Panc1 (cell line): ENCODE measurements at regions not wholly inside any gene's neighbourhood (a gene's known extent, or its start where the extent isn't known, plus 50 kb on each side); places are given as distances from the start of the nearest gene placed in this dataset.

ENCODE experiments used
- ATAC-seq: fragments of 200-7000 bp; cut with Tn5 transposase; 2 replicates; pipeline ENCODE4 v1.9.1; 2020; ENCODE audit warnings: mild to moderate bottlenecking, moderate library complexity
- BruUV-seq: library from RNA; stranded (reverse); fragments of 400-500 nt; replicated peaks from 2 replicates; lab custom pipeline; 2021; lab: Mats Ljungman, UMichigan
- CTCF ChIA-PET: fragments of 300-600 bp; sonication (Branson Sonifier 250); formaldehyde crosslinking; loops from one replicate; lab custom pipeline; 2022; ENCODE audit warnings: antibody characterized with exemption; lab: Charles Lee
- POLR2A ChIA-PET: fragments of 300-600 bp; sonication (Branson Sonifier 250); formaldehyde crosslinking; loops from one replicate; lab custom pipeline; 2022; ENCODE audit warnings: antibody characterized with exemption; lab: Charles Lee
- DNase-seq: peaks from one replicate; pipeline ENCODE4 v3.0.0-alpha.2; 2010; ENCODE audit warnings: low read depth, low spot score
- H3K27ac ChIP-seq: 2 replicates; pipeline ENCODE4 v1.5.1; 2011; ENCODE audit warnings: mild to moderate bottlenecking, low read length, inconsistent platforms
- H3K27me3 ChIP-seq: fragments of 200-500 bp; sonication (Bioruptor generic); 2 replicates; pipeline ENCODE4 v1.6.0; 2014; ENCODE audit warnings: low read length, inconsistent platforms; ENCODE audit not compliant: control insufficient read depth, insufficient read depth
- H3K36me3 ChIP-seq: fragments of 200-500 bp; sonication (Bioruptor generic); 2 replicates; pipeline ENCODE4 v1.5.1; 2014; ENCODE audit warnings: inconsistent platforms, mild to moderate bottlenecking, low read length, moderate library complexity; ENCODE audit not compliant: control insufficient read depth, insufficient read depth
- H3K4me1 ChIP-seq: 2 replicates; pipeline ENCODE4 v1.5.1; 2011; ENCODE audit warnings: inconsistent platforms, mild to moderate bottlenecking, low read length, moderate library complexity; ENCODE audit not compliant: control insufficient read depth, insufficient read depth
- H3K4me3 ChIP-seq, 2 experiments: 2 replicates each; pipeline ENCODE4 v1.5.1; 2011 to 2012; ENCODE audit warnings: low read depth in 2 of 2, low read length in 2 of 2, mild to moderate bottlenecking in 2 of 2, inconsistent platforms in 1 of 2, moderate library complexity in 1 of 2
- H3K9me3 ChIP-seq: fragments of 200-500 bp; sonication (Bioruptor generic); 2 replicates; pipeline ENCODE4 v1.5.1; 2014; ENCODE audit warnings: low read depth, mild to moderate bottlenecking, inconsistent platforms, low read length, moderate library complexity; ENCODE audit not compliant: control insufficient read depth, insufficient read depth
- CTCF ChIP-seq: fragments of 450-650 bp; IDR thresholded peaks from 2 replicates; pipeline ENCODE4 v1.5.1; 2017; ENCODE audit warnings: mild to moderate bottlenecking
- POLR2AphosphoS5 ChIP-seq: IDR thresholded peaks from 2 replicates; pipeline ENCODE4 v1.6.1; 2012; ENCODE audit warnings: mild to moderate bottlenecking, low read depth, low read length, moderate library complexity
- REST ChIP-seq, 2 experiments: IDR thresholded peaks; 2 replicates each; pipeline ENCODE4 v1.6.1; 2011 to 2012; ENCODE audit warnings: low read depth in 2 of 2, control low read depth in 1 of 2, low read length in 1 of 2, mild to moderate bottlenecking in 1 of 2, moderate library complexity in 1 of 2; ENCODE audit not compliant: insufficient read depth in 1 of 2
- SIN3A ChIP-seq: IDR thresholded peaks from 2 replicates; pipeline ENCODE4 v1.6.1; 2012; ENCODE audit warnings: low read depth, mild to moderate bottlenecking, low read length, moderate library complexity, borderline replicate concordance; ENCODE audit not compliant: insufficient read depth
- TCF7L2 ChIP-seq: IDR thresholded peaks from 2 replicates; pipeline ENCODE4 v1.6.1; 2011; ENCODE audit warnings: mild to moderate bottlenecking, low read depth, low read length, inconsistent platforms
- in situ Hi-C: cut with HindIII; loops from 2 replicates; pipeline ENCODE4 v1.10.0; 2016; ENCODE audit warnings: low sequenced_read_pairs, low pct_unique_long_range_greater_than_20kb
- intact Hi-C: fragments of 100-400 bp; cut with micrococcal nuclease; formaldehyde crosslinking; loops from one replicate; pipeline ENCODE4 v1.10.0; 2022; ENCODE audit not compliant: unreplicated experiment

GRCh38 chr18:75762758-75763157 is 335.3 kb upstream of the SMIM21 start:
- CTCF ChIA-PET: no interaction called here
- intact Hi-C loops: loop anchor here (5.0 kb wide), 1 partner anchor 1565 kb away; no protein-coding TSS in a partner anchor
- ATAC-seq: no peak

GRCh38 chr18:75760208-75760607 is 332.7 kb upstream of the SMIM21 start:
- peaks cover 7% of the 10 kb centered on the region; the same call in 1 of the 2 replicates for H3K27me3 ChIP-seq
- no TSS peak for BruUV-seq
- H3K4me1 ChIP-seq: no peaks in the 10 kb centered on the region
- H3K9me3 ChIP-seq: no peaks in the 10 kb centered on the region
- no peak overlapping the region for H3K4me3 ChIP-seq
- intact Hi-C loops: loop anchor here (5.0 kb wide), 1 partner anchor 1563 kb away; no protein-coding TSS in a partner anchor
- CTCF ChIA-PET: no interaction called here
- no peak for DNase-seq
- no peaks in the 10 kb centered on the region for H3K36me3 ChIP-seq
- ATAC-seq: no peak
- TF ChIP-seq POLR2AphosphoS5: no peak
- no peak for TF ChIP-seq CTCF
- no peak for TF ChIP-seq SIN3A
- no peak for TF ChIP-seq REST (IDR thresholded peaks at IDR 0.05; ENCODE audit: insufficient read depth in 1 of 2, low read depth in 2 of 2, low read length in 1 of 2)
- TF ChIP-seq TCF7L2: no peak
- H3K27ac ChIP-seq: no peak overlapping the region
- in situ Hi-C loops: no loop called here
- POLR2A ChIA-PET: no interaction called here

More at GRCh38 chr18:75762758-75763157, 335.3 kb upstream of the SMIM21 start:
- BruUV-seq: no TSS peak
- TF ChIP-seq REST (IDR thresholded peaks at IDR 0.05; ENCODE audit: insufficient read depth in 1 of 2, low read depth in 2 of 2, low read length in 1 of 2) (no peak), POLR2AphosphoS5 (no peak), TCF7L2 (no peak), SIN3A (no peak), CTCF (no peak)
- DNase-seq: no peak
- Histone ChIP-seq H3K27ac (no peak overlapping the region), H3K4me3 (no peak overlapping the region), H3K36me3 (no peaks in the 10 kb centered on the region), H3K27me3 (peaks cover 7% of the 10 kb centered on the region; the same call in 1 of the 2 replicates), H3K9me3 (no peaks in the 10 kb centered on the region), H3K4me1 (no peaks in the 10 kb centered on the region)
- in situ Hi-C loops: no loop called here
- POLR2A ChIA-PET: no interaction called here
